ENCODE measurements at regions not wholly inside any gene's neighbourhood (a gene's known extent, or its start where the extent isn't known, plus 50 kb on each side); places are given as distances from the start of the nearest gene placed in this dataset.

- TF ChIP-seq EED (CRISPR knock-in tag; IDR thresholded peaks at IDR 0.05) (no peak), CHD2 (IDR thresholded peaks at IDR 0.05; ENCODE audit: low read depth, low read length) (no peak), ZNF12 (CRISPR knock-in tag; IDR thresholded peaks at IDR 0.05) (no peak), CTCF (CRISPR knock-in tag; IDR thresholded peaks at IDR 0.05) (no peak), ZNF24 (IDR thresholded peaks at IDR 0.05) (no peak), KDM1A (CRISPR knock-in tag; IDR thresholded peaks at IDR 0.05) (no peak), MIER2 (CRISPR knock-in tag; IDR thresholded peaks at IDR 0.05) (no peak), TCF7L2 (IDR thresholded peaks at IDR 0.05; ENCODE audit: low read depth, low read length) (no peak), POLR2A (IDR thresholded peaks at IDR 0.05; ENCODE audit: insufficient read depth in 1 of 2, low read depth in 2 of 2, low read length in 2 of 2) (no peak), SALL2 (CRISPR knock-in tag; IDR thresholded peaks at IDR 0.05) (no peak), FOSL1 (CRISPR knock-in tag; IDR thresholded peaks at IDR 0.05; ENCODE audit: borderline replicate concordance) (no peak), SRSF1 (optimal IDR thresholded peaks at IDR 0.05; ENCODE audit: low read depth, low read length) (no peak)
Observed at GRCh38 chr1:185474440-185475149, 157.6 kb upstream of the IVNS1ABP start.
